ENCODE measurements at regions not wholly inside any gene's neighbourhood (a gene's known extent, or its start where the extent isn't known, plus 50 kb on each side); places are given as distances from the start of the nearest gene placed in this dataset.

DNA sequence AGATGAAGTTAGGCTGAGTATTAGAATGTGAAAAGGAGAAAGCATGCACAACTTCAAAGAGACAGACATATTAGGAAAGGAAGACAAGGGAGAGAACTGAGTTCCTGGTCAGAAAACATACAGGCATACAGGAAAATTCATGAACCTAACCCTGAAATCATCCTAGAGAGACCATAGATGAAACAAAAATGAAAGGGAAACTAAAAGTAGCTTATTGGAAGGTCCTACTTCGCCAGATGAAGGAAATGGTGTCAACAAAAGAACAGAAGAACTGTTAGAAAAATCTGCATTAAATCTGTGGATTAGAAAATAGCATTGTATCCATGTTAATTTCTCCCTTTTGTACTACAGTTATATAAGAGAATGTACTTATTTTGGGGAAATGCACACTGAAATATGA is 169.0 kb upstream of the UFM1 start:
- H3K27ac Mint-ChIP-seq (ENCODE audit: unreplicated experiment) = no peak overlapping the region
- no peak overlapping the region for H3K4me3 Mint-ChIP-seq (ENCODE audit: unreplicated experiment)
- no peaks in the 10 kb centered on the region for H3K27me3 Mint-ChIP-seq (ENCODE audit: unreplicated experiment)
- no peaks in the 10 kb centered on the region for H3K9me3 Mint-ChIP-seq (ENCODE audit: unreplicated experiment)
- H3K36me3 Mint-ChIP-seq (ENCODE audit: unreplicated experiment) = no peaks in the 10 kb centered on the region
- TF ChIP-seq, protein P1, sequence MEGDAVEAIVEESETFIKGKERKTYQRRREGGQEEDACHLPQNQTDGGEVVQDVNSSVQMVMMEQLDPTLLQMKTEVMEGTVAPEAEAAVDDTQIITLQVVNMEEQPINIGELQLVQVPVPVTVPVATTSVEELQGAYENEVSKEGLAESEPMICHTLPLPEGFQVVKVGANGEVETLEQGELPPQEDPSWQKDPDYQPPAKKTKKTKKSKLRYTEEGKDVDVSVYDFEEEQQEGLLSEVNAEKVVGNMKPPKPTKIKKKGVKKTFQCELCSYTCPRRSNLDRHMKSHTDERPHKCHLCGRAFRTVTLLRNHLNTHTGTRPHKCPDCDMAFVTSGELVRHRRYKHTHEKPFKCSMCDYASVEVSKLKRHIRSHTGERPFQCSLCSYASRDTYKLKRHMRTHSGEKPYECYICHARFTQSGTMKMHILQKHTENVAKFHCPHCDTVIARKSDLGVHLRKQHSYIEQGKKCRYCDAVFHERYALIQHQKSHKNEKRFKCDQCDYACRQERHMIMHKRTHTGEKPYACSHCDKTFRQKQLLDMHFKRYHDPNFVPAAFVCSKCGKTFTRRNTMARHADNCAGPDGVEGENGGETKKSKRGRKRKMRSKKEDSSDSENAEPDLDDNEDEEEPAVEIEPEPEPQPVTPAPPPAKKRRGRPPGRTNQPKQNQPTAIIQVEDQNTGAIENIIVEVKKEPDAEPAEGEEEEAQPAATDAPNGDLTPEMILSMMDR (IDR thresholded peaks at IDR 0.05; ENCODE audit: partially characterized antibody, unreplicated experiment) = no peak
- H3K4me1 Mint-ChIP-seq (ENCODE audit: low read depth, unreplicated experiment) = no peaks in the 10 kb centered on the region
- no peak for DNase-seq

DNA sequence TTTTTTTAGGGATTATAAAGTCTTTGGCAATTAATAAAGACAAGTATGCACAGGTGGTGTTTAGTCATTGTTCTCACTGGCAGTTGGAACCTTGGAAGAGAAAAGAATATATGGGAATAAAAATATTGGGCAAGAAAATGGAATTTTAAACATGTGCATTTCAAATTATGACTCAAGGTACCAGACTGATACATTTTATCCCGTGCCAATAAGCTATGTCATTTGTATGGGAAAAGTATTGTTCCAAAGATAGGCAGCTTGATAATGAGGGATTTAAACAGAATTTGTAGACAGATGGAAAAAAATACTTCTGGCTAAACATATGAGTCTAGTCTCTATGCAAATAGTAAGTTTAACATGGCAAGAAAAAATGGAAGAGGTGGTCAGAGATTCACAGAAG is 169.5 kb upstream of the UFM1 start:
- Mint-ChIP-seq H3K27me3 (ENCODE audit: unreplicated experiment) (no peaks in the 10 kb centered on the region), H3K27ac (ENCODE audit: unreplicated experiment) (no peak overlapping the region), H3K9me3 (ENCODE audit: unreplicated experiment) (no peaks in the 10 kb centered on the region), H3K4me3 (ENCODE audit: unreplicated experiment) (no peak overlapping the region), H3K36me3 (ENCODE audit: unreplicated experiment) (no peaks in the 10 kb centered on the region), H3K4me1 (ENCODE audit: low read depth, unreplicated experiment) (no peaks in the 10 kb centered on the region)
- no peak for DNase-seq
- TF ChIP-seq, protein P1 (IDR thresholded peaks at IDR 0.05; ENCODE audit: partially characterized antibody, unreplicated experiment) = no peak

GRCh38 chr13:38176664-38177063 is 173.0 kb upstream of the UFM1 start:
- no peaks in the 10 kb centered on the region for H3K9me3 Mint-ChIP-seq (ENCODE audit: unreplicated experiment)
- no peak for DNase-seq
- H3K36me3 Mint-ChIP-seq (ENCODE audit: unreplicated experiment) = no peaks in the 10 kb centered on the region
- no peak overlapping the region for H3K4me3 Mint-ChIP-seq (ENCODE audit: unreplicated experiment)
- no peak overlapping the region for H3K27ac Mint-ChIP-seq (ENCODE audit: unreplicated experiment)
- no peaks in the 10 kb centered on the region for H3K4me1 Mint-ChIP-seq (ENCODE audit: low read depth, unreplicated experiment)
- H3K27me3 Mint-ChIP-seq (ENCODE audit: unreplicated experiment) = no peaks in the 10 kb centered on the region
- TF ChIP-seq, protein P1 (IDR thresholded peaks at IDR 0.05; ENCODE audit: partially characterized antibody, unreplicated experiment) = no peak

DNA sequence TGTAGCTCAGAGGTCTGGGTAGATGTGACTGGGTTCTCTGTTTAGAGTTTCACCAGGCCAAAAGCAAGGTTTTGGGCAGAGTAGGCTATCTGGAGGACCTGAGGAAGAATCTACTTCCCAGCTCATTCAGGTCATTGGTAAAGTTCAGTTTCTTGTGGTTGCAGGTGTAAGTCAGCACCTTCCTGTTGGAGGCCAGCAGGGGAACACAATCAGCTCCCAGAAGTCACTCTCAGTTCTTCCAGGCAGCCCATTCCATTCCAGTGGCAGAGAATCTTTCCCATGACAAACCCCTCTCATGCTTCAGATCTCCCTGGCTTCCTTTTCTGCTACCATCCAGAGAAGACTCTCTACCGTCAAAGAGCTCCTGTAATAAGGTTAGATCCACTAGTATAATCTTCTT is 176.2 kb upstream of the UFM1 start:
- no peak for DNase-seq
- Mint-ChIP-seq H3K9me3 (ENCODE audit: unreplicated experiment) (no peaks in the 10 kb centered on the region), H3K36me3 (ENCODE audit: unreplicated experiment) (no peaks in the 10 kb centered on the region), H3K27me3 (ENCODE audit: unreplicated experiment) (no peaks in the 10 kb centered on the region), H3K4me1 (ENCODE audit: low read depth, unreplicated experiment) (no peaks in the 10 kb centered on the region), H3K27ac (ENCODE audit: unreplicated experiment) (no peak overlapping the region), H3K4me3 (ENCODE audit: unreplicated experiment) (no peak overlapping the region)
- TF ChIP-seq, protein P1 (IDR thresholded peaks at IDR 0.05; ENCODE audit: partially characterized antibody, unreplicated experiment) = no peak

- DNase-seq = no peak
- Mint-ChIP-seq H3K27me3 (ENCODE audit: unreplicated experiment) (no peaks in the 10 kb centered on the region), H3K9me3 (ENCODE audit: unreplicated experiment) (no peaks in the 10 kb centered on the region), H3K4me3 (ENCODE audit: unreplicated experiment) (no peak overlapping the region), H3K27ac (ENCODE audit: unreplicated experiment) (no peak overlapping the region), H3K36me3 (ENCODE audit: unreplicated experiment) (no peaks in the 10 kb centered on the region), H3K4me1 (ENCODE audit: low read depth, unreplicated experiment) (no peaks in the 10 kb centered on the region)
- TF ChIP-seq, protein P1 (IDR thresholded peaks at IDR 0.05; ENCODE audit: partially characterized antibody, unreplicated experiment) = no peak
Measured at GRCh38 chr13:38167164-38167822, 182.4 kb upstream of the UFM1 start.

All from glutamatergic neuron (in vitro differentiated cells).